Lower lobe of right lung (tissue), 2 donors: ENCODE measurements at regions not wholly inside any gene's neighbourhood (a gene's known extent, or its start where the extent isn't known, plus 50 kb on each side); places are given as distances from the start of the nearest gene placed in this dataset.

ENCODE experiments used
- ATAC-seq, 2 donors: fragments of 200-7000 bp; cut with Tn5 transposase; one replicate each; pipeline ENCODE4 v1.9.1; 2020 to 2022; ENCODE audit warnings: mild to moderate bottlenecking in 2 of 2, moderate library complexity in 2 of 2
- DNase-seq: peaks from one replicate; pipeline ENCODE4 v3.0.0-alpha.2; 2020
- H3K27ac ChIP-seq: fragments of 200-600 bp; one replicate; pipeline ENCODE4 v1.8.0; 2022
- H3K27me3 ChIP-seq: fragments of 200-600 bp; one replicate; pipeline ENCODE4 v1.8.0; 2022; ENCODE audit warnings: low read depth
- H3K36me3 ChIP-seq: fragments of 200-600 bp; one replicate; pipeline ENCODE4 v1.8.0; 2022; ENCODE audit warnings: mild to moderate bottlenecking
- H3K4me1 ChIP-seq: fragments of 200-600 bp; one replicate; pipeline ENCODE4 v1.8.0; 2022
- H3K4me3 ChIP-seq: fragments of 200-600 bp; one replicate; pipeline ENCODE4 v1.8.0; 2022; ENCODE audit warnings: mild to moderate bottlenecking
- H3K9me3 ChIP-seq: fragments of 200-600 bp; one replicate; pipeline ENCODE4 v1.8.0; 2022
- CTCF ChIP-seq: fragments of 200-600 bp; IDR thresholded peaks from one replicate; pipeline ENCODE4 v1.8.0; 2022; ENCODE audit warnings: antibody characterized with exemption, mild to moderate bottlenecking
- intact Hi-C: fragments of 100-400 bp; cut with DNase I; formaldehyde crosslinking; loops from one replicate; pipeline ENCODE4 v1.11.0; 2022
- donor health status: DM: no; HTN: yes; CAD: no; lungs with severe emphysema.

- no peak overlapping the region for H3K4me3 ChIP-seq
- no peak for TF ChIP-seq CTCF
- H3K36me3 ChIP-seq: no peaks in the 10 kb centered on the region
- H3K4me1 ChIP-seq: no peaks in the 10 kb centered on the region
- no peaks in the 10 kb centered on the region for H3K27me3 ChIP-seq
- ATAC-seq (no peak), DNase-seq (no peak)
- no peak overlapping the region for H3K27ac ChIP-seq
- intact Hi-C loops: no loop called here
- no peaks in the 10 kb centered on the region for H3K9me3 ChIP-seq
Observed at GRCh38 chr6:40860443-40860842, 178.6 kb downstream of the UNC5CL start.

GRCh38 chr6:40856271-40856670 lies 182.8 kb downstream of the UNC5CL start:
- no peak overlapping the region for H3K4me3 ChIP-seq
- no peaks in the 10 kb centered on the region for H3K9me3 ChIP-seq
- ATAC-seq (no peak), DNase-seq (no peak)
- no peaks in the 10 kb centered on the region for H3K27me3 ChIP-seq
- no peak overlapping the region for H3K27ac ChIP-seq
- no peak for TF ChIP-seq CTCF
- H3K36me3 ChIP-seq: no peaks in the 10 kb centered on the region
- intact Hi-C loops: no loop called here
- H3K4me1 ChIP-seq: no peaks in the 10 kb centered on the region

- Histone ChIP-seq H3K27me3 (no peaks in the 10 kb centered on the region), H3K27ac (no peak overlapping the region), H3K36me3 (no peaks in the 10 kb centered on the region), H3K9me3 (no peaks in the 10 kb centered on the region), H3K4me1 (no peaks in the 10 kb centered on the region), H3K4me3 (no peak overlapping the region)
- no peak for TF ChIP-seq CTCF
- ATAC-seq: no peak
- intact Hi-C loops: no loop called here
- DNase-seq: no peak
Observed at GRCh38 chr6:40855168-40855880, 183.7 kb downstream of the UNC5CL start.

GRCh38 chr6:40854592-40854991 lies 184.4 kb downstream of the UNC5CL start:
- no peak for ATAC-seq
- no peaks in the 10 kb centered on the region for H3K27me3 ChIP-seq
- H3K27ac ChIP-seq: no peak overlapping the region
- TF ChIP-seq CTCF: no peak
- H3K4me3 ChIP-seq: no peak overlapping the region
- no peaks in the 10 kb centered on the region for H3K9me3 ChIP-seq
- no peak for DNase-seq
- H3K4me1 ChIP-seq: no peaks in the 10 kb centered on the region
- intact Hi-C loops: no loop called here
- no peaks in the 10 kb centered on the region for H3K36me3 ChIP-seq

- DNase-seq (no peak), ATAC-seq (peak; percentile 11 to 50)
- Histone ChIP-seq H3K27me3 (no peaks in the 10 kb centered on the region), H3K4me3 (no peak overlapping the region), H3K4me1 (no peaks in the 10 kb centered on the region), H3K9me3 (no peaks in the 10 kb centered on the region), H3K27ac (no peak overlapping the region), H3K36me3 (no peaks in the 10 kb centered on the region)
- TF ChIP-seq CTCF: peak; percentile 31
- intact Hi-C loops: no loop called here
Observed at GRCh38 chr6:40852779-40853373, 186.1 kb downstream of the UNC5CL start.
